K562 (cell line): ENCODE measurements at regions not wholly inside any gene's neighbourhood (a gene's known extent, or its start where the extent isn't known, plus 50 kb on each side); places are given as distances from the start of the nearest gene placed in this dataset.

Source experiments
- ATAC-seq: fragments of 200-7000 bp; cut with Tn5 transposase; 3 replicates; pipeline ENCODE4 v1.9.1; 2020; ENCODE audit warnings: moderate library complexity
- BruUV-seq: library from RNA; stranded (reverse); fragments of 400-500 nt; replicated peaks from 2 replicates; lab custom pipeline; 2021; lab: Mats Ljungman, UMichigan
- CTCF ChIA-PET: fragments of 300-600 bp; formaldehyde crosslinking; extraction: SDS; loops from one replicate; lab custom pipeline; 2021; ENCODE audit warnings: low intra/inter-chr PET ratio; lab: Yijun Ruan, JAX
- POLR2A ChIA-PET: fragments of 300-600, 350-650 bp; sonication (Branson Sonifier 250); formaldehyde crosslinking; extraction: SDS; loops from one replicate; lab custom pipeline; 2021; ENCODE audit warnings: antibody characterized with exemption, inconsistent platforms; lab: Yijun Ruan, JAX
- DNase-seq, 4 experiments: peaks; one replicate each; pipeline versions ENCODE4 v3.0.0 to v3.0.0-alpha.2; 2011 to 2018; ENCODE audit warnings: low spot score in 3 of 4, mixed read lengths in 3 of 4; ENCODE audit errors: extremely low read depth in 1 of 4
- FAIRE-seq: peaks from 2 replicates; lab custom pipeline; 2011; peaks lifted over from hg19 to GRCh38; lab: Jason Lieb, UNC
- H2AFZ ChIP-seq: 2 replicates; pipeline ENCODE4 v1.6.0; 2011; ENCODE audit warnings: low read depth, low read length, control low read depth, inconsistent platforms
- H3K27ac ChIP-seq: fragments of 200-600 bp; 3 replicates; pipeline ENCODE4 v1.8.0; 2011; ENCODE audit warnings: low read depth, mild to moderate bottlenecking, control low read depth, inconsistent platforms, low read length, moderate library complexity, mixed read lengths; ENCODE audit errors: extremely low read depth
- H3K27me3 ChIP-seq, 2 experiments: fragments of 300-600 bp in 1 of 2; 2 replicates in 1 of 2; 3 replicates in 1 of 2; pipeline versions ENCODE4 v1.6.0 to v1.8.0; 2011; ENCODE audit warnings: inconsistent platforms in 2 of 2, low read length in 2 of 2, mild to moderate bottlenecking in 1 of 2, mixed read lengths in 1 of 2, moderate library complexity in 1 of 2; ENCODE audit not compliant: control insufficient read depth in 2 of 2, insufficient read depth in 2 of 2
- H3K36me3 ChIP-seq: fragments of 300-600 bp; 3 replicates; pipeline ENCODE4 v1.8.0; 2011; ENCODE audit warnings: mild to moderate bottlenecking, low read length, inconsistent platforms; ENCODE audit not compliant: control insufficient read depth, insufficient read depth
- H3K4me1 ChIP-seq, 2 experiments: fragments of 200-600 bp in 1 of 2; replicated peaks in 1 of 2; 2 replicates in 1 of 2; 3 replicates in 1 of 2; pipeline versions ENCODE4 v1.5.1 to v1.8.0; 2011; ENCODE audit warnings: inconsistent platforms in 2 of 2, low read length in 2 of 2, mild to moderate bottlenecking in 1 of 2, mixed read lengths in 1 of 2, moderate library complexity in 1 of 2; ENCODE audit not compliant: control insufficient read depth in 2 of 2, insufficient read depth in 2 of 2
- H3K4me2 ChIP-seq: 2 replicates; pipeline ENCODE4 v1.6.1; 2011; ENCODE audit warnings: low read length, control low read depth, inconsistent platforms, mixed read lengths; ENCODE audit not compliant: insufficient read depth
- H3K4me3 ChIP-seq: fragments of 200-600 bp; sonication (generic), shearing (Covaris generic); 2 replicates; pipeline ENCODE4 v1.5.1; 2016; ENCODE audit warnings: control low read depth, inconsistent platforms
- H3K79me2 ChIP-seq: fragments of 200-600 bp; 3 replicates; pipeline ENCODE4 v1.8.0; 2011; ENCODE audit warnings: low read length, inconsistent platforms; ENCODE audit not compliant: control insufficient read depth, insufficient read depth
- H3K9ac ChIP-seq, 2 experiments: 2 replicates each; pipeline versions ENCODE4 v1.6.0 to v1.6.1; 2011; ENCODE audit warnings: low read depth in 2 of 2, low read length in 2 of 2, control low read depth in 1 of 2, inconsistent platforms in 1 of 2, mild to moderate bottlenecking in 1 of 2, mixed read lengths in 1 of 2; ENCODE audit not compliant: insufficient read depth in 1 of 2
- H3K9me1 ChIP-seq: one replicate; pipeline ENCODE4 v1.6.0; 2011; ENCODE audit warnings: inconsistent platforms, mild to moderate bottlenecking, low read length, moderate library complexity; ENCODE audit not compliant: control insufficient read depth, insufficient read depth
- H3K9me3 ChIP-seq: replicated peaks from 2 replicates; pipeline ENCODE4 v1.5.1; 2011; ENCODE audit warnings: low read depth, low read length, inconsistent platforms; ENCODE audit not compliant: control insufficient read depth, insufficient read depth
- H4K20me1 ChIP-seq: replicated peaks from 2 replicates; pipeline ENCODE4 v1.6.1; 2011; ENCODE audit warnings: low read length, inconsistent platforms, mixed read lengths; ENCODE audit not compliant: control insufficient read depth, insufficient read depth
- CHAMP1 ChIP-seq: fragments of 450-650 bp; IDR thresholded peaks from 2 replicates; pipeline ENCODE4 v1.6.1; 2016; ENCODE audit warnings: mild to moderate bottlenecking
- SMC3 ChIP-seq: conservative IDR thresholded peaks from 2 replicates; pipeline ENCODE4 v1.6.1; 2011; ENCODE audit warnings: low read depth, low read length, improper control_type of control experiment; ENCODE audit not compliant: insufficient read depth
- ZNF592 ChIP-seq: fragments of 450-650 bp; IDR thresholded peaks from 2 replicates; pipeline ENCODE4 v1.6.1; 2017; ENCODE audit warnings: antibody characterized with exemption, mild to moderate bottlenecking
- WGBS: fragments of 100-300 bp; shearing (Covaris generic); methylation state at CpG from one replicate; pipeline ENCODE4 v1.1.6; 2016; ENCODE audit warnings: low coverage, mixed read lengths; ENCODE audit not compliant: insufficient coverage; ENCODE audit errors: missing lambda C conversion rate; 5-methylcytosine and 5-hydroxymethylcytosine counted together
- in situ Hi-C: fragments of 300-500 bp; cut with MboI; formaldehyde crosslinking; loops from 4 replicates; pipeline ENCODE4 v1.15.0; 2018; ENCODE audit warnings: inconsistent platforms, mixed read lengths
- intact Hi-C: fragments of 100-400 bp; cut with micrococcal nuclease; formaldehyde crosslinking; loops from 2 replicates; pipeline ENCODE4 v1.14.2; 2022
- TF ChIP-seq, protein P1 (sequence below), 3 experiments: IDR thresholded peaks in 2 of 3; conservative IDR thresholded peaks in 1 of 3; 2 replicates each; pipeline ENCODE4 v1.5.1; 2011 to 2012; ENCODE audit warnings: low read length in 3 of 3, mild to moderate bottlenecking in 3 of 3, control low read depth in 2 of 3, improper control_type of control experiment in 1 of 3, inconsistent platforms in 1 of 3, low read depth in 1 of 3, mixed read lengths in 1 of 3, moderate library complexity in 1 of 3; ENCODE audit not compliant: insufficient read depth in 2 of 3

DNA sequence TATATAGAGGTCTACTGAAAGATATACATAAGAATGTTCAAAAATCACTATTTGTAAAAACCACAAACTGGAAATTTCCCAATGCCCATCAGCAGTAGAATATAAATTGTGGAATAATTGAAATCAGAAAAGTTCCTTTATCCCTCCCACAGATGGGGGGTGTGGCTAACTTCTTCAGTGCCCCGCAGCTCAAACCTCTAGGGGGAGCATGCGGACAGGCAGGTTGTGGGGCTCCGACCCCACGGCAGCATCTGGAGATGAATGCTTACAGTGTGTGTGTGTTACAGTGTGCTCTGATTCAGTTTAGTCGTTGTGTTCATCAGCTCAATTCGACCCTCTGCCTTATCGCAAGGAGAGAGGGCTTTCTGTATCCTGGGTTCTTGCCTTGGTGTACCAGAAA, 262.1 kb upstream of the LRRC7 start:
- FAIRE-seq (no peak), ATAC-seq (peak; percentile 88), DNase-seq (peak in 1 of 4 experiments; percentile 39)
- Histone ChIP-seq H3K4me3 (no peak overlapping the region), H3K27me3 (no peaks in the 10 kb centered on the region), H2AFZ (no peak overlapping the region), H4K20me1 (no peaks in the 10 kb centered on the region), H3K4me1 (no peaks in the 10 kb centered on the region), H3K79me2 (no peaks in the 10 kb centered on the region), H3K36me3 (no peaks in the 10 kb centered on the region), H3K4me2 (no peak overlapping the region), H3K9me1 (no peaks in the 10 kb centered on the region), H3K9me3 (no peaks in the 10 kb centered on the region), H3K9ac (no peak overlapping the region), H3K27ac (no peak overlapping the region)
- ChIA-PET POLR2A (no interaction called here), CTCF (no interaction called here)
- no TSS peak for BruUV-seq
- TF ChIP-seq ZNF592 (no peak), SMC3 (0 out of 2 replicates have a peak, but pooled peaks have one; percentile 26), CHAMP1 (no peak)
- TF ChIP-seq, protein P1, sequence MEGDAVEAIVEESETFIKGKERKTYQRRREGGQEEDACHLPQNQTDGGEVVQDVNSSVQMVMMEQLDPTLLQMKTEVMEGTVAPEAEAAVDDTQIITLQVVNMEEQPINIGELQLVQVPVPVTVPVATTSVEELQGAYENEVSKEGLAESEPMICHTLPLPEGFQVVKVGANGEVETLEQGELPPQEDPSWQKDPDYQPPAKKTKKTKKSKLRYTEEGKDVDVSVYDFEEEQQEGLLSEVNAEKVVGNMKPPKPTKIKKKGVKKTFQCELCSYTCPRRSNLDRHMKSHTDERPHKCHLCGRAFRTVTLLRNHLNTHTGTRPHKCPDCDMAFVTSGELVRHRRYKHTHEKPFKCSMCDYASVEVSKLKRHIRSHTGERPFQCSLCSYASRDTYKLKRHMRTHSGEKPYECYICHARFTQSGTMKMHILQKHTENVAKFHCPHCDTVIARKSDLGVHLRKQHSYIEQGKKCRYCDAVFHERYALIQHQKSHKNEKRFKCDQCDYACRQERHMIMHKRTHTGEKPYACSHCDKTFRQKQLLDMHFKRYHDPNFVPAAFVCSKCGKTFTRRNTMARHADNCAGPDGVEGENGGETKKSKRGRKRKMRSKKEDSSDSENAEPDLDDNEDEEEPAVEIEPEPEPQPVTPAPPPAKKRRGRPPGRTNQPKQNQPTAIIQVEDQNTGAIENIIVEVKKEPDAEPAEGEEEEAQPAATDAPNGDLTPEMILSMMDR (IDR thresholded peaks at IDR 0.05 in 2 of 3, conservative IDR thresholded peaks at IDR 0.05 in 1 of 3; ENCODE audit: insufficient read depth in 2 of 3, low read depth in 1 of 3, low read length in 3 of 3), result peak; percentile 43 to 62 (median 56)
- intact Hi-C loops (loop anchor here (10.0 kb wide), 1 partner anchor 429 kb away; no protein-coding TSS in a partner anchor), in situ Hi-C loops (no loop called here)
- WGBS, result 3% methylated on average over 7 of the region's 7 CpGs
